Fibroblast of lung (primary cell): ENCODE measurements at regions not wholly inside any gene's neighbourhood (a gene's known extent, or its start where the extent isn't known, plus 50 kb on each side); places are given as distances from the start of the nearest gene placed in this dataset.

ENCODE experiments used
- DNase-seq, 2 donors: peaks; one replicate each; pipeline versions ENCODE4 v3.0.0 to v3.0.0-alpha.2; 2010; ENCODE audit warnings: low read depth in 2 of 2
- H2AFZ ChIP-seq: 2 replicates; pipeline ENCODE4 v1.5.1; 2012; ENCODE audit warnings: low read length, control low read depth, inconsistent platforms
- H3K27ac ChIP-seq: 2 replicates; pipeline ENCODE4 v1.5.1; 2011; ENCODE audit warnings: low read length, control low read depth; ENCODE audit not compliant: insufficient read depth
- H3K27me3 ChIP-seq: 2 replicates; pipeline ENCODE4 v1.5.1; 2011; ENCODE audit warnings: mild to moderate bottlenecking, low read length; ENCODE audit not compliant: control insufficient read depth, insufficient read depth
- H3K36me3 ChIP-seq: 2 replicates; pipeline ENCODE4 v1.5.1; 2011; ENCODE audit warnings: low read length; ENCODE audit not compliant: control insufficient read depth, insufficient read depth
- H3K4me1 ChIP-seq: 2 replicates; pipeline ENCODE4 v1.5.1; 2011; ENCODE audit warnings: low read length; ENCODE audit not compliant: control insufficient read depth, insufficient read depth; ENCODE audit errors: extremely low read depth
- H3K4me2 ChIP-seq: 2 replicates; pipeline ENCODE4 v1.5.1; 2011; ENCODE audit warnings: low read length, control low read depth; ENCODE audit not compliant: insufficient read depth; ENCODE audit errors: extremely low read depth
- H3K4me3 ChIP-seq, 4 experiments: fragments of 200-600 bp in 1 of 4; sonication (generic) in 1 of 4; replicated peaks in 1 of 4; 2 replicates each; pipeline ENCODE4 v1.5.1; 2011 to 2016; ENCODE audit warnings: low read length in 4 of 4, low read depth in 3 of 4, mild to moderate bottlenecking in 3 of 4, control low read depth in 2 of 4, inconsistent platforms in 1 of 4, mixed read lengths in 1 of 4; ENCODE audit not compliant: insufficient read depth in 1 of 4; ENCODE audit errors: control extremely low read depth in 1 of 4
- H3K79me2 ChIP-seq: 2 replicates; pipeline ENCODE4 v1.5.1; 2012; ENCODE audit warnings: mild to moderate bottlenecking, low read length, inconsistent platforms; ENCODE audit not compliant: control insufficient read depth, insufficient read depth
- H3K9ac ChIP-seq: 2 replicates; pipeline ENCODE4 v1.5.1; 2011; ENCODE audit warnings: mild to moderate bottlenecking, low read length, control low read depth; ENCODE audit not compliant: insufficient read depth
- H3K9me3 ChIP-seq: 2 replicates; pipeline ENCODE4 v1.5.1; 2012; ENCODE audit warnings: low read depth, low read length; ENCODE audit not compliant: control insufficient read depth, insufficient read depth
- H4K20me1 ChIP-seq: 2 replicates; pipeline ENCODE4 v1.5.1; 2011; ENCODE audit warnings: low read length; ENCODE audit not compliant: control insufficient read depth, insufficient read depth; ENCODE audit errors: extremely low read depth
- EZH2 ChIP-seq: IDR thresholded peaks from 2 replicates; pipeline ENCODE4 v1.5.1; 2012; ENCODE audit warnings: low read length, control low read depth, mild to moderate bottlenecking; ENCODE audit errors: missing control alignments
- TF ChIP-seq, protein P1 (sequence below), 2 donors: IDR thresholded peaks in 1 of 2; conservative IDR thresholded peaks in 1 of 2; 1 replicate in 1 of 2; 2 replicates in 1 of 2; pipeline ENCODE4 v1.5.1; 2011 to 2012; ENCODE audit warnings: low read length in 2 of 2, control low read depth in 1 of 2, inconsistent platforms in 1 of 2, low read depth in 1 of 2, mild to moderate bottlenecking in 1 of 2

DNA sequence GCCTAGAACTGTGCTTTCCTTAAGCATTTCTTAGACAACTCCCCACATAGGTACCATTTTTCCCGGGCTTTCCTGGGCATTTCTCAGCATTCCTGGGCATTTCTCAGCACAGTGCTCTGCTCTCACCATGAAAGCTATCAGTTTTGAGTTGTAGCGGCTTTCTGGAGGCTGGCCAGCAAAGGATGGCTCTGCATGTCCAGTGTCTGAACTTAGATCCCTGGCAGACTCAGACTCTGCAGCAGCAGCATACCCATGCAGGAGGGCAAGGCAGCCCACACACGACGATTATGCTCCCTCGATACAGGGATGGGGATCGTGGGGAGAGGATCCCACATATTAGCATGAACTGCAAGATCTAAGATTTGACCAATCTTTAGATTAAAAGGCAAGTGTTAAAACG is 248.9 kb upstream of the MKI67 start:
- no peaks in the 10 kb centered on the region for H3K79me2 ChIP-seq
- H3K27ac ChIP-seq, result no peak overlapping the region
- H4K20me1 ChIP-seq, result no peaks in the 10 kb centered on the region
- H3K9ac ChIP-seq, result no peak overlapping the region
- no peaks in the 10 kb centered on the region for H3K9me3 ChIP-seq
- TF ChIP-seq, protein P1, sequence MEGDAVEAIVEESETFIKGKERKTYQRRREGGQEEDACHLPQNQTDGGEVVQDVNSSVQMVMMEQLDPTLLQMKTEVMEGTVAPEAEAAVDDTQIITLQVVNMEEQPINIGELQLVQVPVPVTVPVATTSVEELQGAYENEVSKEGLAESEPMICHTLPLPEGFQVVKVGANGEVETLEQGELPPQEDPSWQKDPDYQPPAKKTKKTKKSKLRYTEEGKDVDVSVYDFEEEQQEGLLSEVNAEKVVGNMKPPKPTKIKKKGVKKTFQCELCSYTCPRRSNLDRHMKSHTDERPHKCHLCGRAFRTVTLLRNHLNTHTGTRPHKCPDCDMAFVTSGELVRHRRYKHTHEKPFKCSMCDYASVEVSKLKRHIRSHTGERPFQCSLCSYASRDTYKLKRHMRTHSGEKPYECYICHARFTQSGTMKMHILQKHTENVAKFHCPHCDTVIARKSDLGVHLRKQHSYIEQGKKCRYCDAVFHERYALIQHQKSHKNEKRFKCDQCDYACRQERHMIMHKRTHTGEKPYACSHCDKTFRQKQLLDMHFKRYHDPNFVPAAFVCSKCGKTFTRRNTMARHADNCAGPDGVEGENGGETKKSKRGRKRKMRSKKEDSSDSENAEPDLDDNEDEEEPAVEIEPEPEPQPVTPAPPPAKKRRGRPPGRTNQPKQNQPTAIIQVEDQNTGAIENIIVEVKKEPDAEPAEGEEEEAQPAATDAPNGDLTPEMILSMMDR (conservative IDR thresholded peaks at IDR 0.05 in 1 of 2, IDR thresholded peaks at IDR 0.05 in 1 of 2; ENCODE audit: low read depth in 1 of 2, low read length in 2 of 2), result no peak
- TF ChIP-seq EZH2, result no peak
- DNase-seq, result no peak
- no peaks in the 10 kb centered on the region for H3K27me3 ChIP-seq
- H3K36me3 ChIP-seq, result no peaks in the 10 kb centered on the region
- H3K4me1 ChIP-seq, result no peaks in the 10 kb centered on the region
- no peak overlapping the region for H2AFZ ChIP-seq
- H3K4me2 ChIP-seq, result no peak overlapping the region
- H3K4me3 ChIP-seq, result no peak overlapping the region

DNA sequence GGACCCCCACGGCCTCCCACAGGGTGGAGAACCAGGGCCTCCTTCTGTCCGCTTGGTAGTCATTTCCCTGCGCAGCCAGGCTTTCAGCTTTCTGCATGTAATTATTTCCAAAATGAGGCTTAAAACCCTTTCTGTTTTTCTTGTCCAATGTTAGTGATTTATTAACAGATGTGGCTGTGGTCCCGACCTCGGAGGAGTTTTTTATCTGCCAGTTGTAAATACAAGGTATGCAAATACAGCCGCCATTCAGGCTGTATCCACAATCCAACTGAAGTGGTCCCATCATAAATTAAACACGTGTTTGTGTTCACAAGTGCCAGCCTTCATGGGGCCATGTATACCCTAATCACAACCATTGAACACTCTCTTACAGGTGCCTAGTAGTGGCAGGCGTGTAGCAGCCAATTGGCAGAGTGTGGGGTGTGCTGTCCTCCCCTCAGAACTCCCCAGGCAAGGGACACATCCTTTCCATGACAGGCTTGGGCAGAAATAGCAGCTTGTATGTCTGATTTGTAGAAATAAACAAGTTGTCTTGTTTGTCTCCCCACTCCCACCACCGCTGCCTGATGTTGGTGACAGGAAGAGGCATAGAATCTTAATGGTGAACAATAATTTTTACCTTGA is 251.3 kb upstream of the MKI67 start:
- no peaks in the 10 kb centered on the region for H3K4me1 ChIP-seq
- H3K27ac ChIP-seq, result no peak overlapping the region
- H3K79me2 ChIP-seq, result no peaks in the 10 kb centered on the region
- H3K4me3 ChIP-seq, result no peak overlapping the region
- DNase-seq, result no peak
- no peaks in the 10 kb centered on the region for H4K20me1 ChIP-seq
- TF ChIP-seq, protein P1 (conservative IDR thresholded peaks at IDR 0.05 in 1 of 2, IDR thresholded peaks at IDR 0.05 in 1 of 2; ENCODE audit: low read depth in 1 of 2, low read length in 2 of 2), result no peak
- TF ChIP-seq EZH2, result no peak
- H3K36me3 ChIP-seq, result no peaks in the 10 kb centered on the region
- H2AFZ ChIP-seq, result no peak overlapping the region
- no peaks in the 10 kb centered on the region for H3K27me3 ChIP-seq
- no peaks in the 10 kb centered on the region for H3K9me3 ChIP-seq
- H3K4me2 ChIP-seq, result no peak overlapping the region
- no peak overlapping the region for H3K9ac ChIP-seq

DNA sequence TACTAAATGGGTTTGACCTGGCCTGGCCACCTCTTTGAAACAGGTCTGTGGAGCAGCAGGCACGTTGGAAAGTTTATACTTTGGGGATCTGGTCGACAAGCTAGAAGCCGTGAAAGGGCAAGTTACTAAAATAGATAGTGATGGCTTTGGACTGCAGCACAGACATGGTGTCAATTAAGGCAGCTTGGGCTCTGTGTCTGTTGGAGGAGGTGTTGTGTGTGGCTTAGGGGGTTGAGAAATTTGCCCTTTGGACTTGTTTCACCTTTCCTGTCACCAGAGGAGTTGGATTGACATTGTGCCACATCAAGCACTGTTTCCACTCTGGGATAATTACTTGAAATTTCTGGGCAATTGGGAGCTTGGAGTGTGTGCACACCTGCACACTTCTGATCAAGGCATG is 251.8 kb upstream of the MKI67 start:
- Histone ChIP-seq H3K9ac (no peak overlapping the region), H3K27me3 (no peaks in the 10 kb centered on the region), H2AFZ (no peak overlapping the region), H3K27ac (no peak overlapping the region), H3K36me3 (no peaks in the 10 kb centered on the region), H3K4me2 (no peak overlapping the region), H3K79me2 (no peaks in the 10 kb centered on the region), H3K4me3 (no peak overlapping the region), H3K4me1 (no peaks in the 10 kb centered on the region), H4K20me1 (no peaks in the 10 kb centered on the region), H3K9me3 (no peaks in the 10 kb centered on the region)
- TF ChIP-seq, protein P1 (conservative IDR thresholded peaks at IDR 0.05 in 1 of 2, IDR thresholded peaks at IDR 0.05 in 1 of 2; ENCODE audit: low read depth in 1 of 2, low read length in 2 of 2), result no peak
- TF ChIP-seq EZH2, result no peak
- no peak for DNase-seq
